WTC11 (cell line): ENCODE measurements at regions not wholly inside any gene's neighbourhood (a gene's known extent, or its start where the extent isn't known, plus 50 kb on each side); places are given as distances from the start of the nearest gene placed in this dataset.

ENCODE experiments used
- ATAC-seq: fragments of 200-7000 bp; cut with Tn5 transposase; 2 replicates; pipeline ENCODE4 v1.10.0; 2021; ENCODE audit warnings: mild to moderate bottlenecking, moderate library complexity
- CTCF ChIA-PET: fragments of 300-600 bp; sonication (Branson Sonifier 250); formaldehyde crosslinking; loops from one replicate; lab custom pipeline; 2021; ENCODE audit warnings: antibody characterized with exemption; lab: Charles Lee
- POLR2A ChIA-PET: fragments of 350-600 bp; sonication (Branson Sonifier 250); formaldehyde crosslinking; loops from one replicate; lab custom pipeline; 2021; ENCODE audit warnings: antibody characterized with exemption; lab: Charles Lee
- DNase-seq: peaks from one replicate; pipeline ENCODE4 v3.0.0; 2021; ENCODE audit warnings: low spot score
- H3K27ac Mint-ChIP-seq: 2 replicates; pipeline ENCODE4 v1.8.0; 2021; ENCODE audit warnings: mixed read lengths
- H3K27me3 Mint-ChIP-seq: 2 replicates; pipeline ENCODE4 v1.8.0; 2021; ENCODE audit warnings: low read depth, mild to moderate bottlenecking, moderate library complexity, mixed read lengths
- H3K36me3 Mint-ChIP-seq: 2 replicates; pipeline ENCODE4 v1.8.0; 2021; ENCODE audit warnings: mixed read lengths
- H3K4me1 Mint-ChIP-seq: 2 replicates; pipeline ENCODE4 v1.8.0; 2022; ENCODE audit warnings: mixed read lengths
- H3K4me3 Mint-ChIP-seq: 2 replicates; pipeline ENCODE4 v1.8.0; 2021; ENCODE audit warnings: mild to moderate bottlenecking, moderate library complexity, mixed read lengths
- H3K9me3 Mint-ChIP-seq: 2 replicates; pipeline ENCODE4 v1.8.0; 2021; ENCODE audit warnings: mixed read lengths
- ATF1 ChIP-seq: sonication (generic); formaldehyde crosslinking; IDR thresholded peaks from 2 replicates; pipeline ENCODE4 v1.8.1; 2023; ENCODE audit warnings: mild to moderate bottlenecking, moderate library complexity, missing genetic modification reagents
- CREM ChIP-seq: sonication (generic); formaldehyde crosslinking; IDR thresholded peaks from 2 replicates; pipeline ENCODE4 v1.8.1; 2022; ENCODE audit warnings: mild to moderate bottlenecking, missing genetic modification reagents, moderate library complexity
- ESRRA ChIP-seq: sonication (generic); formaldehyde crosslinking; IDR thresholded peaks from 2 replicates; pipeline ENCODE4 v1.8.1; 2022; ENCODE audit warnings: mild to moderate bottlenecking, missing genetic modification reagents, borderline replicate concordance
- FOXP1 ChIP-seq: sonication (generic); formaldehyde crosslinking; IDR thresholded peaks from 2 replicates; pipeline ENCODE4 v1.8.0; 2022; ENCODE audit warnings: missing genetic modification reagents, mild to moderate bottlenecking, moderate library complexity, borderline replicate concordance
- GABPB1 ChIP-seq: sonication (generic); formaldehyde crosslinking; IDR thresholded peaks from 2 replicates; pipeline ENCODE4 v1.8.1; 2023; ENCODE audit warnings: mild to moderate bottlenecking, missing genetic modification reagents
- HMGA2 ChIP-seq: fragments of 250-450 bp; sonication (Bioruptor Pico); IDR thresholded peaks from 2 replicates; pipeline ENCODE4 v1.4.0; 2021; ENCODE audit warnings: mild to moderate bottlenecking, moderate library complexity
- KAT7 ChIP-seq: sonication (generic); formaldehyde crosslinking; IDR thresholded peaks from 2 replicates; pipeline ENCODE4 v1.8.1; 2023; ENCODE audit warnings: missing genetic modification reagents, mild to moderate bottlenecking, borderline replicate concordance
- PRRX2 ChIP-seq: fragments of 250-450 bp; sonication (Bioruptor Pico); IDR thresholded peaks from 2 replicates; pipeline ENCODE4 v1.8.0; 2021; ENCODE audit warnings: mild to moderate bottlenecking
- RELA ChIP-seq: sonication (generic); formaldehyde crosslinking; IDR thresholded peaks from 2 replicates; pipeline ENCODE4 v1.8.1; 2022; ENCODE audit warnings: missing genetic modification reagents, mild to moderate bottlenecking, borderline replicate concordance
- TCF7 ChIP-seq: sonication (generic); formaldehyde crosslinking; IDR thresholded peaks from 2 replicates; pipeline ENCODE4 v1.8.0; 2022; ENCODE audit warnings: mild to moderate bottlenecking, low read depth, missing genetic modification reagents, moderate library complexity
- TF ChIP-seq, protein P1 (sequence below): sonication (generic); formaldehyde crosslinking; IDR thresholded peaks from 2 replicates; pipeline ENCODE4 v1.8.1; 2022; ENCODE audit warnings: missing genetic modification reagents, borderline replicate concordance
- TF ChIP-seq, protein P2 (sequence below): sonication (generic); formaldehyde crosslinking; IDR thresholded peaks from 2 replicates; pipeline ENCODE4 v1.8.0; 2023; ENCODE audit warnings: missing genetic modification reagents
- TF ChIP-seq, protein P3 (sequence below): sonication (generic); formaldehyde crosslinking; IDR thresholded peaks from 2 replicates; pipeline ENCODE4 v1.8.1; 2023; ENCODE audit warnings: mild to moderate bottlenecking, missing genetic modification reagents
- TF ChIP-seq, protein P4 (sequence below): sonication (generic); formaldehyde crosslinking; IDR thresholded peaks from 2 replicates; pipeline ENCODE4 v1.8.0; 2022; ENCODE audit warnings: missing genetic modification reagents
- TF ChIP-seq, protein P5 (sequence below): sonication (generic); formaldehyde crosslinking; IDR thresholded peaks from 2 replicates; pipeline ENCODE4 v1.8.0; 2022; ENCODE audit warnings: mild to moderate bottlenecking, missing genetic modification reagents
- TF ChIP-seq, protein P6 (sequence below): fragments of 250-450 bp; sonication (Bioruptor Pico); IDR thresholded peaks from 2 replicates; pipeline ENCODE4 v1.9.0; 2021; ENCODE audit warnings: moderate library complexity, mild to moderate bottlenecking, inconsistent platforms, borderline replicate concordance
- TF ChIP-seq, protein P7 (sequence below): sonication (generic); formaldehyde crosslinking; IDR thresholded peaks from 2 replicates; pipeline ENCODE4 v1.8.1; 2022; ENCODE audit warnings: mild to moderate bottlenecking, missing genetic modification reagents, moderate library complexity, borderline replicate concordance
- TF ChIP-seq, protein P8 (sequence below): fragments of 250-450 bp; sonication (Bioruptor Pico); IDR thresholded peaks from 2 replicates; pipeline ENCODE4 v1.8.0; 2021; ENCODE audit warnings: mild to moderate bottlenecking
- TF ChIP-seq, protein P9 (sequence below): sonication (generic); formaldehyde crosslinking; IDR thresholded peaks from 2 replicates; pipeline ENCODE4 v1.8.1; 2022; ENCODE audit warnings: mild to moderate bottlenecking, moderate library complexity, missing genetic modification reagents

DNA sequence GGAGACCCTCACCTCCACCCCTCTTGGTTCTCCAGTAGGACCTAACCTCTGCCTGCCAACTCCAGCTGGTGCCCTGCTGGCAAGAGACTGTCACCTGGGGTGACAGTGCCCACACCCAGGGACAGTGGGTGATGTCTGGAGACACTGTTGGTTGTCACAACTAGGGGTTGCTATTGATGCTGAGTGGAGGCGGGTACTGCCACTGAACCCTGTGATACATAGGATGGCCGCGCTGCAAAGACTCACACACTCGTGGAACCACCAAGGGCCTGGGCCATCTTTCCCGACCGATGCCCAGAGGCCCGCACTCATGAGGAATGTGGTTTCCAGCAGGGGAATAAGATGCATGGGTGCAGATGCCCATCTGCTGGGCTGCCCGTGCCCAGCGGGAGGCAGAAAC lies 143.2 kb downstream of the SHANK2 start:
- no peak for ATAC-seq
- CTCF ChIA-PET: interaction anchor here (1.1 kb wide), 1 partner anchor 316 kb away, joined by 3 read pairs; no protein-coding TSS in a partner anchor
- TF ChIP-seq, protein P1, sequence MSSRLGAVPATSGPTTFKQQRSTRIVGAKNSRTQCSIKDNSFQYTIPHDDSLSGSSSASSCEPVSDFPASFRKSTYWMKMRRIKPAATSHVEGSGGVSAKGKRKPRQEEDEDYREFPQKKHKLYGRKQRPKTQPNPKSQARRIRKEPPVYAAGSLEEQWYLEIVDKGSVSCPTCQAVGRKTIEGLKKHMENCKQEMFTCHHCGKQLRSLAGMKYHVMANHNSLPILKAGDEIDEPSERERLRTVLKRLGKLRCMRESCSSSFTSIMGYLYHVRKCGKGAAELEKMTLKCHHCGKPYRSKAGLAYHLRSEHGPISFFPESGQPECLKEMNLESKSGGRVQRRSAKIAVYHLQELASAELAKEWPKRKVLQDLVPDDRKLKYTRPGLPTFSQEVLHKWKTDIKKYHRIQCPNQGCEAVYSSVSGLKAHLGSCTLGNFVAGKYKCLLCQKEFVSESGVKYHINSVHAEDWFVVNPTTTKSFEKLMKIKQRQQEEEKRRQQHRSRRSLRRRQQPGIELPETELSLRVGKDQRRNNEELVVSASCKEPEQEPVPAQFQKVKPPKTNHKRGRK (CRISPR knock-in tag): no peak
- TF ChIP-seq TCF7: no peak
- TF ChIP-seq, protein P2, sequence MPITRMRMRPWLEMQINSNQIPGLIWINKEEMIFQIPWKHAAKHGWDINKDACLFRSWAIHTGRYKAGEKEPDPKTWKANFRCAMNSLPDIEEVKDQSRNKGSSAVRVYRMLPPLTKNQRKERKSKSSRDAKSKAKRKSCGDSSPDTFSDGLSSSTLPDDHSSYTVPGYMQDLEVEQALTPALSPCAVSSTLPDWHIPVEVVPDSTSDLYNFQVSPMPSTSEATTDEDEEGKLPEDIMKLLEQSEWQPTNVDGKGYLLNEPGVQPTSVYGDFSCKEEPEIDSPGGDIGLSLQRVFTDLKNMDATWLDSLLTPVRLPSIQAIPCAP (CRISPR knock-in tag): no peak
- TF ChIP-seq, protein P3, sequence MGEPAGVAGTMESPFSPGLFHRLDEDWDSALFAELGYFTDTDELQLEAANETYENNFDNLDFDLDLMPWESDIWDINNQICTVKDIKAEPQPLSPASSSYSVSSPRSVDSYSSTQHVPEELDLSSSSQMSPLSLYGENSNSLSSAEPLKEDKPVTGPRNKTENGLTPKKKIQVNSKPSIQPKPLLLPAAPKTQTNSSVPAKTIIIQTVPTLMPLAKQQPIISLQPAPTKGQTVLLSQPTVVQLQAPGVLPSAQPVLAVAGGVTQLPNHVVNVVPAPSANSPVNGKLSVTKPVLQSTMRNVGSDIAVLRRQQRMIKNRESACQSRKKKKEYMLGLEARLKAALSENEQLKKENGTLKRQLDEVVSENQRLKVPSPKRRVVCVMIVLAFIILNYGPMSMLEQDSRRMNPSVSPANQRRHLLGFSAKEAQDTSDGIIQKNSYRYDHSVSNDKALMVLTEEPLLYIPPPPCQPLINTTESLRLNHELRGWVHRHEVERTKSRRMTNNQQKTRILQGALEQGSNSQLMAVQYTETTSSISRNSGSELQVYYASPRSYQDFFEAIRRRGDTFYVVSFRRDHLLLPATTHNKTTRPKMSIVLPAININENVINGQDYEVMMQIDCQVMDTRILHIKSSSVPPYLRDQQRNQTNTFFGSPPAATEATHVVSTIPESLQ (CRISPR knock-in tag): no peak
- TF ChIP-seq, protein P4, sequence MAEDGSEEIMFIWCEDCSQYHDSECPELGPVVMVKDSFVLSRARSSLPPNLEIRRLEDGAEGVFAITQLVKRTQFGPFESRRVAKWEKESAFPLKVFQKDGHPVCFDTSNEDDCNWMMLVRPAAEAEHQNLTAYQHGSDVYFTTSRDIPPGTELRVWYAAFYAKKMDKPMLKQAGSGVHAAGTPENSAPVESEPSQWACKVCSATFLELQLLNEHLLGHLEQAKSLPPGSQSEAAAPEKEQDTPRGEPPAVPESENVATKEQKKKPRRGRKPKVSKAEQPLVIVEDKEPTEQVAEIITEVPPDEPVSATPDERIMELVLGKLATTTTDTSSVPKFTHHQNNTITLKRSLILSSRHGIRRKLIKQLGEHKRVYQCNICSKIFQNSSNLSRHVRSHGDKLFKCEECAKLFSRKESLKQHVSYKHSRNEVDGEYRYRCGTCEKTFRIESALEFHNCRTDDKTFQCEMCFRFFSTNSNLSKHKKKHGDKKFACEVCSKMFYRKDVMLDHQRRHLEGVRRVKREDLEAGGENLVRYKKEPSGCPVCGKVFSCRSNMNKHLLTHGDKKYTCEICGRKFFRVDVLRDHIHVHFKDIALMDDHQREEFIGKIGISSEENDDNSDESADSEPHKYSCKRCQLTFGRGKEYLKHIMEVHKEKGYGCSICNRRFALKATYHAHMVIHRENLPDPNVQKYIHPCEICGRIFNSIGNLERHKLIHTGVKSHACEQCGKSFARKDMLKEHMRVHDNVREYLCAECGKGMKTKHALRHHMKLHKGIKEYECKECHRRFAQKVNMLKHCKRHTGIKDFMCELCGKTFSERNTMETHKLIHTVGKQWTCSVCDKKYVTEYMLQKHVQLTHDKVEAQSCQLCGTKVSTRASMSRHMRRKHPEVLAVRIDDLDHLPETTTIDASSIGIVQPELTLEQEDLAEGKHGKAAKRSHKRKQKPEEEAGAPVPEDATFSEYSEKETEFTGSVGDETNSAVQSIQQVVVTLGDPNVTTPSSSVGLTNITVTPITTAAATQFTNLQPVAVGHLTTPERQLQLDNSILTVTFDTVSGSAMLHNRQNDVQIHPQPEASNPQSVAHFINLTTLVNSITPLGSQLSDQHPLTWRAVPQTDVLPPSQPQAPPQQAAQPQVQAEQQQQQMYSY (CRISPR knock-in tag): no peak
- TF ChIP-seq, protein P5, sequence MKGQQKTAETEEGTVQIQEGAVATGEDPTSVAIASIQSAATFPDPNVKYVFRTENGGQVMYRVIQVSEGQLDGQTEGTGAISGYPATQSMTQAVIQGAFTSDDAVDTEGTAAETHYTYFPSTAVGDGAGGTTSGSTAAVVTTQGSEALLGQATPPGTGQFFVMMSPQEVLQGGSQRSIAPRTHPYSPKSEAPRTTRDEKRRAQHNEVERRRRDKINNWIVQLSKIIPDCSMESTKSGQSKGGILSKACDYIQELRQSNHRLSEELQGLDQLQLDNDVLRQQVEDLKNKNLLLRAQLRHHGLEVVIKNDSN (CRISPR knock-in tag): no peak
- no peak for TF ChIP-seq ESRRA (CRISPR knock-in tag)
- TF ChIP-seq, protein P6, sequence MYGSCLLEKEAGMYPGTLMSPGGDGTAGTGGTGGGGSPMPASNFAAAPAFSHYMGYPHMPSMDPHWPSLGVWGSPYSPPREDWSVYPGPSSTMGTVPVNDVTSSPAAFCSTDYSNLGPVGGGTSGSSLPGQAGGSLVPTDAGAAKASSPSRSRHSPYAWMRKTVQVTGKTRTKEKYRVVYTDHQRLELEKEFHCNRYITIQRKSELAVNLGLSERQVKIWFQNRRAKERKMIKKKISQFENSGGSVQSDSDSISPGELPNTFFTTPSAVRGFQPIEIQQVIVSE: no peak
- TF ChIP-seq CREM: no peak
- no peak for TF ChIP-seq PRRX2 (CRISPR knock-in tag)
- TF ChIP-seq GABPB1 (CRISPR knock-in tag): no peak
- no peak for TF ChIP-seq KAT7
- TF ChIP-seq ATF1 (CRISPR knock-in tag): no peak
- no peak for TF ChIP-seq RELA
- POLR2A ChIA-PET: no interaction called here
- Mint-ChIP-seq H3K36me3 (peaks cover 30% of the 10 kb centered on the region), H3K27ac (no peak overlapping the region), H3K4me1 (peaks cover 21% of the 10 kb centered on the region), H3K4me3 (no peak overlapping the region), H3K9me3 (no peaks in the 10 kb centered on the region), H3K27me3 (no peaks in the 10 kb centered on the region)
- no peak for DNase-seq

DNA sequence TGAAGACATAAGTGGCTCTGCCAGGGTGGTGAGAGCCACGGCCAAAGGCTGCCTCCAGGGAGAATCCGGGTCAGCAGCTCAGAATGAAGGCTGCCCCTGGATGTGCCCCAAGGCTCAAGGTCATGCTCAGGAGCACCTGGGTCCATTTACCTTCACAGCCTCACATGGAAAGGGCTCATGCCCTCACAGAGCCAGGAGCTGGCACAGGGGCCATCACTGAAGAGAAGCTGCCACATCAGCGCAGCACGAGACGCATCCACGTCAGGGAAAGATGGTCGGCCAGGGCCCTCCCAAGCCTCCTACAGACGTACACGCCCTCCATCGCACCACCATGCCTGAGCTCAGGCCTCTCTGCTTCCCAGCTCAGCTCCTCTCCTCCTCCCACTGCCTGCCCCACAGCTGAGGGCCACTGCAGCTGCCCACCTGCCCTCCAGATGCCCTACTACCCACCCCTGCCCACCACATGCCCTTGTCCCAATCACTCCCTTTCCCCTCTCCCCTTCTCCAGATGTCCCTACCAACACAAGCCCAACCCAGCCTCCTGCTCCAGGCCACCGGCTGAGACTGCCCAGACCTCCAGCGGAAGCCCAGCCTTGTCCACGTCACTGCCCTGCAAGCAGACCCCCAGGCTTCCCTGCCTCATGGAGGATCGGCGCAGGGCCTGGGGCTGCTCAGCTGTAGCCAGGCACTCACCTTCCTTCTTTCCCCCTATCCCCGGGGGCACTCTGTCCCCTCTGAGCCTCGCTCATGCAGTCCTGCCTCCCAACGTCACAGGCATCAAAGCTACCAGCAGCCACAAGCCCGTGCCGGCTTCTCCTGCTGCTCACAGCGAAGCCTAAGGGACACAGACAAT lies 144.1 kb downstream of the SHANK2 start:
- Mint-ChIP-seq H3K4me1 (peaks cover 15% of the 10 kb centered on the region), H3K36me3 (peaks cover 30% of the 10 kb centered on the region), H3K9me3 (no peaks in the 10 kb centered on the region), H3K27me3 (no peaks in the 10 kb centered on the region), H3K27ac (no peak overlapping the region), H3K4me3 (no peak overlapping the region)
- CTCF ChIA-PET: interaction anchor here (1.1 kb wide), 1 partner anchor 317 kb away, joined by 3 read pairs; no protein-coding TSS in a partner anchor
- POLR2A ChIA-PET: no interaction called here
- ATAC-seq (no peak), DNase-seq (no peak)
- TF ChIP-seq HMGA2 (CRISPR knock-in tag) (no peak), FOXP1 (CRISPR knock-in tag) (no peak), KAT7 (no peak), CREM (no peak), ATF1 (CRISPR knock-in tag) (no peak)
- TF ChIP-seq, protein P7, sequence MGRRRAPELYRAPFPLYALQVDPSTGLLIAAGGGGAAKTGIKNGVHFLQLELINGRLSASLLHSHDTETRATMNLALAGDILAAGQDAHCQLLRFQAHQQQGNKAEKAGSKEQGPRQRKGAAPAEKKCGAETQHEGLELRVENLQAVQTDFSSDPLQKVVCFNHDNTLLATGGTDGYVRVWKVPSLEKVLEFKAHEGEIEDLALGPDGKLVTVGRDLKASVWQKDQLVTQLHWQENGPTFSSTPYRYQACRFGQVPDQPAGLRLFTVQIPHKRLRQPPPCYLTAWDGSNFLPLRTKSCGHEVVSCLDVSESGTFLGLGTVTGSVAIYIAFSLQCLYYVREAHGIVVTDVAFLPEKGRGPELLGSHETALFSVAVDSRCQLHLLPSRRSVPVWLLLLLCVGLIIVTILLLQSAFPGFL (CRISPR knock-in tag): no peak
- TF ChIP-seq, protein P8, sequence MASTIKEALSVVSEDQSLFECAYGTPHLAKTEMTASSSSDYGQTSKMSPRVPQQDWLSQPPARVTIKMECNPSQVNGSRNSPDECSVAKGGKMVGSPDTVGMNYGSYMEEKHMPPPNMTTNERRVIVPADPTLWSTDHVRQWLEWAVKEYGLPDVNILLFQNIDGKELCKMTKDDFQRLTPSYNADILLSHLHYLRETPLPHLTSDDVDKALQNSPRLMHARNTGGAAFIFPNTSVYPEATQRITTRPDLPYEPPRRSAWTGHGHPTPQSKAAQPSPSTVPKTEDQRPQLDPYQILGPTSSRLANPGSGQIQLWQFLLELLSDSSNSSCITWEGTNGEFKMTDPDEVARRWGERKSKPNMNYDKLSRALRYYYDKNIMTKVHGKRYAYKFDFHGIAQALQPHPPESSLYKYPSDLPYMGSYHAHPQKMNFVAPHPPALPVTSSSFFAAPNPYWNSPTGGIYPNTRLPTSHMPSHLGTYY (CRISPR knock-in tag): no peak
- TF ChIP-seq, protein P9, sequence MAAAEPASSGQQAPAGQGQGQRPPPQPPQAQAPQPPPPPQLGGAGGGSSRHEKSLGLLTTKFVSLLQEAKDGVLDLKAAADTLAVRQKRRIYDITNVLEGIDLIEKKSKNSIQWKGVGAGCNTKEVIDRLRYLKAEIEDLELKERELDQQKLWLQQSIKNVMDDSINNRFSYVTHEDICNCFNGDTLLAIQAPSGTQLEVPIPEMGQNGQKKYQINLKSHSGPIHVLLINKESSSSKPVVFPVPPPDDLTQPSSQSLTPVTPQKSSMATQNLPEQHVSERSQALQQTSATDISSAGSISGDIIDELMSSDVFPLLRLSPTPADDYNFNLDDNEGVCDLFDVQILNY (CRISPR knock-in tag): no peak
